ENCODE measurements at regions not wholly inside any gene's neighbourhood (a gene's known extent, or its start where the extent isn't known, plus 50 kb on each side); places are given as distances from the start of the nearest gene placed in this dataset.

DNA sequence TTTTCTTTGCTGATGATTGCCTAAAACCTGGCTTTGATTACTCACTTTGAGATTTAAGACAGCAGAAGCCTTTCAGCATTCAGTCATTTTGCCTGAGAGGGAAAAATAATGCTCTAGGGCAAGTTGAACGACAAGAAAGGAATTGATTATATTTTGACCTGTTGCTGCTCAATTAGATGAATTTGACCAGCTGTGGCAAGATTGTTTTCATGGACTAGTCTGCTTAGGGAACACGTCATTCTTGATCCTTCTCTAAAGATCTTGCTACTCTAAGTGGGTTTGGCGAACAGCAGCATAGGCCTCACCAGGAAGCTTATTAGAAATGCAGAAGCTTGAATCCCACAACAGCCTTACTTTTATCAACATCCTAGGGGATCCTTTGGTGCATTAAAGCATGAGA is 59.7 kb upstream of the PHACTR1 start:
- Histone ChIP-seq H4K5ac (ENCODE audit: insufficient read length, low read depth, low read length) (no peak overlapping the region), H2BK5ac (ENCODE audit: insufficient read length, low read length) (no peak overlapping the region), H3K4me1 (ENCODE audit: insufficient read depth, low read length) (no peaks in the 10 kb centered on the region), H4K91ac (ENCODE audit: insufficient read length, low read depth, low read length) (no peak overlapping the region), H2BK15ac (ENCODE audit: low read depth, low read length) (no peak overlapping the region), H4K20me1 (ENCODE audit: control insufficient read depth, insufficient read depth, insufficient read length) (no peaks in the 10 kb centered on the region), H3K9me3 (ENCODE audit: control insufficient read depth, low read depth, low read length) (no peaks in the 10 kb centered on the region), H3T11ph (ENCODE audit: low read length) (no peak overlapping the region), H2BK12ac (ENCODE audit: insufficient read length, low read depth, low read length) (no peak overlapping the region), H2AK5ac (ENCODE audit: insufficient read length, low read length) (no peak overlapping the region), H3K79me2 (ENCODE audit: insufficient read depth, low read length) (no peaks in the 10 kb centered on the region), H3K27ac (ENCODE audit: insufficient read length, low read depth, low read length) (no peak overlapping the region), H3K9ac (ENCODE audit: extremely low read depth, insufficient read length, low read length) (no peak overlapping the region), H3K23me2 (ENCODE audit: insufficient read length, low read depth, low read length, poor library complexity, severe bottlenecking) (no peaks in the 10 kb centered on the region), H3K79me1 (ENCODE audit: insufficient read depth, low read depth, low read length, poor library complexity, severe bottlenecking) (no peaks in the 10 kb centered on the region), H3K4me2 (ENCODE audit: insufficient read depth, insufficient read length, low read length) (no peak overlapping the region), H4K8ac (replicated peaks; ENCODE audit: insufficient read length, low read depth, low read length) (no peak overlapping the region), H3K27me3 (ENCODE audit: insufficient read depth, low read length) (no peaks in the 10 kb centered on the region), H3K23ac (ENCODE audit: insufficient read length, low read depth, low read length) (no peak overlapping the region), H3K14ac (ENCODE audit: insufficient read depth, low read length) (no peak overlapping the region), H2AFZ (ENCODE audit: low read length) (no peak overlapping the region), H3K4ac (ENCODE audit: low read depth, low read length) (no peak overlapping the region), H2BK120ac (ENCODE audit: low read depth, low read length, poor library complexity, severe bottlenecking) (no peak overlapping the region), H3K18ac (ENCODE audit: insufficient read length, low read depth, low read length) (no peak overlapping the region), H3K56ac (ENCODE audit: insufficient read length, low read depth, low read length) (no peak overlapping the region), H2BK20ac (ENCODE audit: low read depth, low read length, poor library complexity, severe bottlenecking) (no peak overlapping the region)
- TF ChIP-seq, protein P1, sequence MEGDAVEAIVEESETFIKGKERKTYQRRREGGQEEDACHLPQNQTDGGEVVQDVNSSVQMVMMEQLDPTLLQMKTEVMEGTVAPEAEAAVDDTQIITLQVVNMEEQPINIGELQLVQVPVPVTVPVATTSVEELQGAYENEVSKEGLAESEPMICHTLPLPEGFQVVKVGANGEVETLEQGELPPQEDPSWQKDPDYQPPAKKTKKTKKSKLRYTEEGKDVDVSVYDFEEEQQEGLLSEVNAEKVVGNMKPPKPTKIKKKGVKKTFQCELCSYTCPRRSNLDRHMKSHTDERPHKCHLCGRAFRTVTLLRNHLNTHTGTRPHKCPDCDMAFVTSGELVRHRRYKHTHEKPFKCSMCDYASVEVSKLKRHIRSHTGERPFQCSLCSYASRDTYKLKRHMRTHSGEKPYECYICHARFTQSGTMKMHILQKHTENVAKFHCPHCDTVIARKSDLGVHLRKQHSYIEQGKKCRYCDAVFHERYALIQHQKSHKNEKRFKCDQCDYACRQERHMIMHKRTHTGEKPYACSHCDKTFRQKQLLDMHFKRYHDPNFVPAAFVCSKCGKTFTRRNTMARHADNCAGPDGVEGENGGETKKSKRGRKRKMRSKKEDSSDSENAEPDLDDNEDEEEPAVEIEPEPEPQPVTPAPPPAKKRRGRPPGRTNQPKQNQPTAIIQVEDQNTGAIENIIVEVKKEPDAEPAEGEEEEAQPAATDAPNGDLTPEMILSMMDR (conservative IDR thresholded peaks at IDR 0.05), result no peak
- H3K27me3 Mint-ChIP-seq (ENCODE audit: low read depth), result peaks cover 23% of the 10 kb centered on the region
- H3K4me1 Mint-ChIP-seq, result peaks cover 7 to 8% of the 10 kb centered on the region in 2 experiments
- no peak for DNase-seq
- H3K27ac Mint-ChIP-seq, result no peak overlapping the region
- no peak overlapping the region for H3K4me3 Mint-ChIP-seq
- no peaks in the 10 kb centered on the region for H3K9me3 Mint-ChIP-seq
- no CpG with 5 or more reads among the region's 3 CpGs for WGBS (ENCODE audit: extremely low coverage, insufficient read length, low lambda C conversion rate)
- H3K36me3 Mint-ChIP-seq (ENCODE audit: insufficient read depth in 1 of 3, low read depth in 3 of 3), result no peaks in the 10 kb centered on the region

Data from H9 (cell line).